ENCODE measurements at regions not wholly inside any gene's neighbourhood (a gene's known extent, or its start where the extent isn't known, plus 50 kb on each side); places are given as distances from the start of the nearest gene placed in this dataset.

GRCh38 chr3:41094351-41094750 is 105.0 kb upstream of the CTNNB1 start:
- TF ChIP-seq CTCF (IDR thresholded peaks at IDR 0.05) (no peak), ZFX (IDR thresholded peaks at IDR 0.05; ENCODE audit: borderline replicate concordance) (no peak)
